Inflammatory macrophage (primary cell): ENCODE measurements at regions not wholly inside any gene's neighbourhood (a gene's known extent, or its start where the extent isn't known, plus 50 kb on each side); places are given as distances from the start of the nearest gene placed in this dataset.
A peak's percentile ranks its signal among the peaks of the same experiment; 100 is the strongest.

Experiments
- DNase-seq, 2 donors: peaks; one replicate each; pipeline ENCODE4 v3.0.0-alpha.2; 2020 to 2022

- DNase-seq: no peak
These were observed 529.2 kb upstream of the ID2 start for GRCh38 chr2:8152392-8153257.

- no peak for DNase-seq
These were observed 528.6 kb upstream of the ID2 start for GRCh38 chr2:8153258-8153718.

- DNase-seq: no peak
These were observed 527.6 kb upstream of the ID2 start for GRCh38 chr2:8154270-8154669.

- no peak for DNase-seq
These were observed 526.9 kb upstream of the ID2 start for GRCh38 chr2:8154936-8155335.

GRCh38 chr2:8157621-8158430 lies 524.0 kb upstream of the ID2 start:
- DNase-seq: no peak

GRCh38 chr2:8158711-8159110 lies 523.1 kb upstream of the ID2 start:
- no peak for DNase-seq

- no peak for DNase-seq
These were observed 522.5 kb upstream of the ID2 start for GRCh38 chr2:8159211-8159965.

GRCh38 chr2:8159966-8160603 lies 521.8 kb upstream of the ID2 start:
- no peak for DNase-seq

- no peak for DNase-seq
These were observed 520.9 kb upstream of the ID2 start for GRCh38 chr2:8160959-8161358.

- DNase-seq: no peak
These were observed 519.3 kb upstream of the ID2 start for GRCh38 chr2:8162552-8162951.

GRCh38 chr2:8165550-8165949 lies 516.3 kb upstream of the ID2 start:
- DNase-seq: no peak

- DNase-seq: no peak
These were observed 513.7 kb upstream of the ID2 start for GRCh38 chr2:8168022-8168717.

GRCh38 chr2:8168876-8169424 lies 512.9 kb upstream of the ID2 start:
- DNase-seq: no peak

GRCh38 chr2:8169443-8169842 lies 512.4 kb upstream of the ID2 start:
- no peak for DNase-seq

GRCh38 chr2:8170552-8171327 lies 511.1 kb upstream of the ID2 start:
- no peak for DNase-seq

GRCh38 chr2:8171608-8172007 lies 510.2 kb upstream of the ID2 start:
- no peak for DNase-seq

GRCh38 chr2:8172661-8173060 lies 509.2 kb upstream of the ID2 start:
- no peak for DNase-seq

- no peak for DNase-seq
These were observed 507.1 kb upstream of the ID2 start for GRCh38 chr2:8174641-8175257.

GRCh38 chr2:8176887-8177286 lies 505.0 kb upstream of the ID2 start:
- peak; percentile 41 to 92 for DNase-seq

- DNase-seq: peak; percentile 18 to 74
These were observed 504.3 kb upstream of the ID2 start for GRCh38 chr2:8177566-8177965.
